DND-41 (cell line): ENCODE measurements at regions not wholly inside any gene's neighbourhood (a gene's known extent, or its start where the extent isn't known, plus 50 kb on each side); places are given as distances from the start of the nearest gene placed in this dataset.

Experiments
- ATAC-seq: fragments of 200-7000 bp; cut with Tn5 transposase; 3 replicates; pipeline ENCODE4 v1.9.1; 2021; ENCODE audit warnings: low read depth; ENCODE audit not compliant: insufficient read depth
- DNase-seq: peaks from one replicate; pipeline ENCODE4 v3.0.0-alpha.2; 2020
- H2AFZ ChIP-seq: 2 replicates; pipeline ENCODE4 v1.6.0; 2012; ENCODE audit warnings: low read depth, low read length
- H3K27ac ChIP-seq: 2 replicates; pipeline ENCODE4 v1.5.1; 2012; ENCODE audit warnings: low read length, inconsistent platforms
- H3K27me3 ChIP-seq: fragments of 200-600 bp; sonication (generic); 2 replicates; pipeline ENCODE4 v1.6.0; 2012; ENCODE audit warnings: low read length, mild to moderate bottlenecking, inconsistent platforms; ENCODE audit not compliant: insufficient read depth, poor library complexity
- H3K36me3 ChIP-seq: 2 replicates; pipeline ENCODE4 v1.5.1; 2012; ENCODE audit warnings: low read length, inconsistent platforms; ENCODE audit not compliant: insufficient read depth
- H3K4me1 ChIP-seq: 2 replicates; pipeline ENCODE4 v1.5.1; 2012; ENCODE audit warnings: mild to moderate bottlenecking, low read length; ENCODE audit not compliant: insufficient read depth
- H3K4me2 ChIP-seq: 2 replicates; pipeline ENCODE4 v1.6.0; 2012; ENCODE audit warnings: mild to moderate bottlenecking, moderate library complexity, low read length, inconsistent platforms; ENCODE audit not compliant: insufficient read depth
- H3K4me3 ChIP-seq, 2 experiments: fragments of 200-600 bp in 1 of 2; shearing (Covaris generic) in 1 of 2; 2 replicates each; pipeline ENCODE4 v1.5.1; 2012 to 2016; ENCODE audit warnings: inconsistent platforms in 2 of 2, low read length in 2 of 2, mild to moderate bottlenecking in 2 of 2, low read depth in 1 of 2, moderate library complexity in 1 of 2
- H3K79me2 ChIP-seq: 2 replicates; pipeline ENCODE4 v1.6.0; 2012; ENCODE audit warnings: low read length, inconsistent platforms; ENCODE audit not compliant: insufficient read depth
- H3K9ac ChIP-seq: 2 replicates; pipeline ENCODE4 v1.6.0; 2012; ENCODE audit warnings: low read depth, mild to moderate bottlenecking, inconsistent platforms, low read length, moderate library complexity
- H3K9me3 ChIP-seq: 2 replicates; pipeline ENCODE4 v1.5.1; 2012; ENCODE audit warnings: low read length, moderate library complexity, mild to moderate bottlenecking, inconsistent platforms; ENCODE audit not compliant: insufficient read depth, severe bottlenecking
- H4K20me1 ChIP-seq: 2 replicates; pipeline ENCODE4 v1.6.0; 2012; ENCODE audit warnings: low read length; ENCODE audit not compliant: insufficient read depth
- CTCF ChIP-seq: IDR thresholded peaks from 2 replicates; pipeline ENCODE4 v1.5.1; 2012; ENCODE audit warnings: borderline replicate concordance, low read length, moderate library complexity, mild to moderate bottlenecking; ENCODE audit not compliant: poor library complexity, severe bottlenecking; ENCODE audit errors: extremely low read depth
- EZH2 ChIP-seq: IDR thresholded peaks from 3 replicates; pipeline ENCODE4 v1.6.1; 2012; ENCODE audit warnings: borderline replicate concordance, low read depth, mild to moderate bottlenecking, moderate library complexity, low read length, inconsistent platforms; ENCODE audit not compliant: severe bottlenecking

GRCh38 chr6:3620389-3620788, 131.1 kb downstream of the PXDC1 start:
- ATAC-seq (no peak), DNase-seq (no peak)
- Histone ChIP-seq H3K79me2 (no peaks in the 10 kb centered on the region), H3K27me3 (peaks cover 25% of the 10 kb centered on the region), H3K27ac (no peak overlapping the region), H3K36me3 (no peaks in the 10 kb centered on the region), H3K4me3 (no peak overlapping the region), H3K4me2 (no peak overlapping the region), H4K20me1 (peaks cover 2% of the 10 kb centered on the region; the same call in 1 of the 2 replicates), H3K9me3 (no peaks in the 10 kb centered on the region), H2AFZ (no peak overlapping the region), H3K4me1 (no peaks in the 10 kb centered on the region), H3K9ac (no peak overlapping the region)
- TF ChIP-seq CTCF, result no peak

GRCh38 chr6:3619800-3620199, 131.7 kb downstream of the PXDC1 start:
- TF ChIP-seq EZH2, result no peak
- no peak for TF ChIP-seq CTCF
- Histone ChIP-seq H4K20me1 (peaks cover 2% of the 10 kb centered on the region; the same call in 1 of the 2 replicates), H3K36me3 (no peaks in the 10 kb centered on the region), H3K79me2 (no peaks in the 10 kb centered on the region), H3K9ac (no peak overlapping the region), H3K9me3 (no peaks in the 10 kb centered on the region), H3K4me2 (no peak overlapping the region), H3K4me1 (no peaks in the 10 kb centered on the region), H3K27me3 (peaks cover 24% of the 10 kb centered on the region), H2AFZ (no peak overlapping the region), H3K4me3 (no peak overlapping the region), H3K27ac (no peak overlapping the region)
- DNase-seq (no peak), ATAC-seq (no peak)

- no peak for DNase-seq
- Histone ChIP-seq H3K4me1 (no peaks in the 10 kb centered on the region), H3K27ac (no peak overlapping the region), H3K36me3 (no peaks in the 10 kb centered on the region), H2AFZ (no peak overlapping the region), H4K20me1 (peaks cover 2% of the 10 kb centered on the region; the same call in 1 of the 2 replicates), H3K9ac (no peak overlapping the region), H3K79me2 (no peaks in the 10 kb centered on the region), H3K4me2 (no peak overlapping the region), H3K9me3 (no peaks in the 10 kb centered on the region), H3K27me3 (peaks cover 22% of the 10 kb centered on the region), H3K4me3 (no peak overlapping the region)
- ATAC-seq, result no peak
- no peak for TF ChIP-seq EZH2
- TF ChIP-seq CTCF, result no peak
Measured at GRCh38 chr6:3619201-3619600, 132.3 kb downstream of the PXDC1 start.

- Histone ChIP-seq H3K9me3 (no peaks in the 10 kb centered on the region), H3K27me3 (peaks cover 18% of the 10 kb centered on the region), H3K4me2 (no peak overlapping the region), H3K4me3 (no peak overlapping the region), H3K36me3 (no peaks in the 10 kb centered on the region), H2AFZ (no peak overlapping the region), H3K79me2 (no peaks in the 10 kb centered on the region), H3K4me1 (no peaks in the 10 kb centered on the region), H3K9ac (no peak overlapping the region), H4K20me1 (peaks cover 2% of the 10 kb centered on the region; the same call in 1 of the 2 replicates), H3K27ac (no peak overlapping the region)
- ATAC-seq (no peak), DNase-seq (no peak)
- no peak for TF ChIP-seq CTCF
- no peak for TF ChIP-seq EZH2
Measured at GRCh38 chr6:3618642-3619041, 132.9 kb downstream of the PXDC1 start.
